ENCODE measurements at regions not wholly inside any gene's neighbourhood (a gene's known extent, or its start where the extent isn't known, plus 50 kb on each side); places are given as distances from the start of the nearest gene placed in this dataset.
"Not testable (repeated sequence)": the region's sequence is repeated elsewhere in the genome, so short reads cannot be mapped to it uniquely, and the experiment has no call there.

DNA sequence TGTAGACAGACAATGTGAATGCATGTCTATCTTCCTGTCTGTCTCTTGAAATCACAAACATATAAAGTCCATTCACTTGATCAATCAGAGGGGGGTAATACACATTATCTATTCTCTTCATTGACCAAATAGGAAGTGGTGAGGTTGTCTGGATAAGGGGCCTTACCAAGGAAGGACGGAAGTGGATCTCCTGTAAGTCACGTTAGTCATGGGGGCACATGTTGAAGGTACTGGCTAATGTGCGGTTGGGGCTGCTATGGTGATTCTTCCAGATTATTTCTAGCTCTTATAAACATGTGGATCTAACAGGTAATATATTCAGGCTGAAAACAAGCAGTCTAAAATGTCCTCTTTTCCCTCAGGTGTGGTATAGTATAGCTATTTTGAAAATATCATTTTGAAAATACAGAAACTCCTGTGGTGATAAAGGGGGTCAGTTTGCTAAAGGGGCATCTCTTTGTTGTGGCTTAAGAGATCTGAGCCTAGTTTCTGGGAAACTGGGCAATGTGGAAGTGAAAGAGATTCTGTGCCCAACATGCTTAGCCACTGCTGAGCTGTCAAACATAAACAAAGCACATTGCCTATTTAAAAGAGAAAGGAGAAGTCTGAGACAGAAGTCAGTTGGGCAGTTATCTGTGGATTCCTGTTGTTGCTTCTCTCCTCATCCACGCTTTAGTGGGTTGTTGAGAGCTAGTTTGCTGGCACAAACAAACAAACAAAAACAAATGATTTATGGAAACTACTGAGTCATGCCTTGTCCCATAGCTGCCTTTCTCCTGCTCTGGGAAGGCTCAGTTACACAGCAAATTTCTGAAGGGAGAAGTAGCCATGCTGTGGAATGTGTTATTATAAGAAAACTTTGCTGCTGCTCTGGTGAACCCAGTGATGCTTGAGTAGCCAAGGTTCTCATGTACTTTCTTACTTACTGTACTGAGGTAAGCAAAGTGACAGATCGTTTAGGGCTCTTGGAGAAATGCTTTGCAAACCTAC, 166.9 kb downstream of the HLX start:
- TF ChIP-seq, protein P1, sequence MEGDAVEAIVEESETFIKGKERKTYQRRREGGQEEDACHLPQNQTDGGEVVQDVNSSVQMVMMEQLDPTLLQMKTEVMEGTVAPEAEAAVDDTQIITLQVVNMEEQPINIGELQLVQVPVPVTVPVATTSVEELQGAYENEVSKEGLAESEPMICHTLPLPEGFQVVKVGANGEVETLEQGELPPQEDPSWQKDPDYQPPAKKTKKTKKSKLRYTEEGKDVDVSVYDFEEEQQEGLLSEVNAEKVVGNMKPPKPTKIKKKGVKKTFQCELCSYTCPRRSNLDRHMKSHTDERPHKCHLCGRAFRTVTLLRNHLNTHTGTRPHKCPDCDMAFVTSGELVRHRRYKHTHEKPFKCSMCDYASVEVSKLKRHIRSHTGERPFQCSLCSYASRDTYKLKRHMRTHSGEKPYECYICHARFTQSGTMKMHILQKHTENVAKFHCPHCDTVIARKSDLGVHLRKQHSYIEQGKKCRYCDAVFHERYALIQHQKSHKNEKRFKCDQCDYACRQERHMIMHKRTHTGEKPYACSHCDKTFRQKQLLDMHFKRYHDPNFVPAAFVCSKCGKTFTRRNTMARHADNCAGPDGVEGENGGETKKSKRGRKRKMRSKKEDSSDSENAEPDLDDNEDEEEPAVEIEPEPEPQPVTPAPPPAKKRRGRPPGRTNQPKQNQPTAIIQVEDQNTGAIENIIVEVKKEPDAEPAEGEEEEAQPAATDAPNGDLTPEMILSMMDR (conservative IDR thresholded peaks at IDR 0.05; ENCODE audit: low read depth, low read length) = no peak
- no peak overlapping the region for H3K4me3 ChIP-seq (ENCODE audit: low read length)
- no peak for DNase-seq (ENCODE audit: low read depth)

DNA sequence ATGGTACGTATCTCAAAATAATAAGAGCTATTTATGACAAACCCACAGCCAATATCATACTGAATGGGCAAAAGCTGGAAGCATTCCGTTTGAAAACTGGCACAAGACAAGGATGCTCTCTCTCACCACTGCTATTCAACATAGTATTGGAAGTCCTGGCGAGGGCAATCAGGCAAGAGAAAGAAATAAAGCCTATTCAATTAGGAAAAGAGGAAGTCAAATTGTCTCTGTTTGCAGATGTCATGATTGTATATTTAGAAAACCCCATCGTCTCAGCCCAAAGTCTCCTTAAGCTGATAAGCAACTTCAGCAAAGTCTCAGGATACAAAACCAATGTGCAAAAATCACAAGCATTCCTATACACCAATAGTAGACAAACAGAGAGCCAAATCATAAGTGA, 172.1 kb downstream of the HLX start:
- not testable (repeated sequence) for H3K4me3 ChIP-seq (ENCODE audit: low read length); DNase-seq (ENCODE audit: low read depth)

DNA sequence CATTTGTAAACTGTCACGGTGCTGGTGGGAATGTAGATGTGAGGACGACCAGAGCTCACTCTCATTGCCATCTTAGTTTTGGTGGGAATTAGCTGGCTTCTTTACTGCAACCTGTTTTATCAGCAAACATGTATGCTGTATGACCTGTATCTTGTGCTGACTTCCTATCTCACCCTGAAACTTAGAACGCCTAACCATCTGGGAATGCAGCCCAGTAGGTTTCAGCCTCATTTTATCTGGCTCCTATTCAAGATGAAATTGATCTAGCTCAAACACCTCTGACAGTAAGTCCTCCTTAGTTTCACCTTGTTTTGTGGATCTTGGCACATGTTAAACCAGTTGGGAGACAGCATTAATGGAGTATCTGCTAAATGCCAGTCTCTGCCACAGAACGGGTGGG, 174.6 kb downstream of the HLX start:
- DNase-seq (ENCODE audit: low read depth) = no peak
- TF ChIP-seq, protein P1 (conservative IDR thresholded peaks at IDR 0.05; ENCODE audit: low read depth, low read length) = no peak
- H3K4me3 ChIP-seq (ENCODE audit: low read length) = no peak overlapping the region

DNA sequence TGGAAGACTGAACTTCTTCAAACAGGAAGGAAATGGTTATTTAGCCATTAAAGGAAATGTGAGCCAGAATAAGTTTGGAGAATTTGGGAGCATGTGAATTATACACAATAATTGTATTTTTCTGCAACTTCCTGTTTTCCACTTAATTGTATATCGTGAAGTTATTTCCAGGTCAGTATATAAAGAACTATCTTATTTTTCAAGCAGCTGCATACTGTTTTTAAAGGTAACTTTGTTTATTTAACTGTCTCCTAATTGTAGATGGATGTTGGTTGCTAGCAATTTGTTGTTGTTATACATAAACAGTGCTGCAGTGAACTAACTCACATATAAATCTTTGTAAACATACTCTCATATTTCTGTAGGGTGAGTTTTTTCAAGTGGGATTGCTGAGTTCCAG, 180.3 kb downstream of the HLX start:
- TF ChIP-seq, protein P1 (conservative IDR thresholded peaks at IDR 0.05; ENCODE audit: low read depth, low read length) = no peak
- no peak overlapping the region for H3K4me3 ChIP-seq (ENCODE audit: low read length)

DNA sequence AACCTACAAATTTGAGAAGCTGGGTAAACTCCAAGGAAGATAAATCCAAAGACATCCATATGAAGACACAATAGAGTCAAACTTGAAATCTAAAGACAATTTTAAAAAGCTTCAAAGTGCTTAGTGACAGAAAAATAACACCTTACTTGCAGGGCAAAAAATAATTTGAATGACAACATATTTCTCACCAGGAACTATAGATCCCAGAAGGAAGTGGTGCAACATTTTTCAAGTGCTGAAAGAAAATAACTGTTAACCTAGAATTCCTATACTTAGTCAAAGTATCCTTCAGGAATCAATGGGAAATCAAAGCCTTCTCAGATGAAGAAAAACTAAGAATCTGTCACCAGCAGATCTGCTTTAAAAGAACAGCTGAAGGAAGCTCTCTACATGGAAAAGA, 184.4 kb downstream of the HLX start:
- H3K4me3 ChIP-seq (ENCODE audit: low read length) = no peak overlapping the region
- TF ChIP-seq, protein P1 (conservative IDR thresholded peaks at IDR 0.05; ENCODE audit: low read depth, low read length) = no peak

More for the DNA sequence above, 180.3 kb downstream of the HLX start:
- DNase-seq (ENCODE audit: low read depth) = no peak

DNA sequence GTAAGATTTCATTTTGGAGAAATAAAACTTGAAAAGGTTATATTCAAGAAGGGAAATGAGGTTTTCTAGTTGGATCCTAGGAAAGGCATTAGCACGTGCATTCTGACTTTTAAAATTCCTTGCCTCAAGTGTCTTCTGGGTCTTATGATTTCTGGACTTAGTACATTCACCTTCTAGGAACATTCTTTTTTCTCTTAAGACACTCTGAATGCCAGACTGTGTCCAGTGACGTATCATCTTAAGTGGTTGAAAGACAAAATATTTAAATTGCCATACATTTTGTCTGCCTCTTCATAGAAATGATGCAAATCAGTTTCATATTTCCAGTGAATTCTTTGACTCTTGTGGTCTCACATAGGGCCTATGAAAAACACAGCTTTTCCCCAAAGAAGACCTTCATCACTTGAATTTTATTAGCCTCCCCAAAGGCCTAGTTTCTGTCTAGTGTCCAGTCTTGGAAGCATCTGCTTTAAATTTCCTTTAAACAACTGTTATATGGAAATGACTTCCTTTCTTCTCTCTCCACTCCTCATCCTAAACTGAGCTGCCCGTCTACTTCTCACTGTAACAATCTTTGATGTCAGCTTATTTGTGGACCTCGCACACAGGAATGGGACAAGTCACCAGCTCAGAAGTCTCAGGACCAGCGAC, 187.2 kb downstream of the HLX start:
- TF ChIP-seq, protein P1 (conservative IDR thresholded peaks at IDR 0.05; ENCODE audit: low read depth, low read length) = no peak
- H3K4me3 ChIP-seq (ENCODE audit: low read length) = no peak overlapping the region

More for the DNA sequence above, 184.4 kb downstream of the HLX start:
- no peak for DNase-seq (ENCODE audit: low read depth)

DNA sequence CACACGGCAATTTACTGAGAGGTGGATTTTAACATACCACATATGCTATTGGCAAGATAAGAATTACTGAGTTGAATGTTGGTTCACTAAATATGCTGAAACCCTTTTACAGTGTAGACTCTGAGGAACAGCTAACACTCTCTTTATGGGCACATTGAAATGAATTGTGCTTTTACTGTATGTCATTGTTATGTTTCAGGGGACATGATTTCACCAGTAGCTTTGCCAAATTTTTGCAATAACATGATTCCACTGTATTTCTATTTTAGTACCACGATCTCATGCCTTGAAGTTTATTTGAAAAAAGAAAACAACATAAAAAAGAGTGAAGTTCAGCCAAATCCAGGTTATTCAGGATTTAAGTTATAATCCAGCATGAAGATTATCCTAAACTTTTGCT, 188.5 kb downstream of the HLX start:
- TF ChIP-seq, protein P1 (conservative IDR thresholded peaks at IDR 0.05; ENCODE audit: low read depth, low read length) = no peak
- DNase-seq (ENCODE audit: low read depth) = no peak
- H3K4me3 ChIP-seq (ENCODE audit: low read length) = no peak overlapping the region

More for the DNA sequence above, 187.2 kb downstream of the HLX start:
- DNase-seq (ENCODE audit: low read depth) = no peak

Data from retinal pigment epithelial cell (primary cell).